Tongue (tissue), 1 donor: ENCODE measurements at regions not wholly inside any gene's neighbourhood (a gene's known extent, or its start where the extent isn't known, plus 50 kb on each side); places are given as distances from the start of the nearest gene placed in this dataset.
A peak's percentile ranks its signal among the peaks of the same experiment; 100 is the strongest.
"Not testable (repeated sequence)": the region's sequence is repeated elsewhere in the genome, so short reads cannot be mapped to it uniquely, and the experiment has no call there.

ENCODE experiments used
- DNase-seq: peaks from one replicate; pipeline ENCODE4 v3.0.0-alpha.2; 2015

- peak; percentile 2 for DNase-seq
These were observed 170.5 kb upstream of the NPSR1 start for GRCh38 chr7:34487391-34488115.

GRCh38 chr7:34488766-34489165 lies 169.3 kb upstream of the NPSR1 start:
- no peak for DNase-seq

- no peak for DNase-seq
These were observed 166.1 kb upstream of the NPSR1 start for GRCh38 chr7:34491899-34492298.

GRCh38 chr7:34493752-34494151 lies 164.3 kb upstream of the NPSR1 start:
- no peak for DNase-seq

GRCh38 chr7:34497153-34497777 lies 160.8 kb upstream of the NPSR1 start:
- DNase-seq = no peak

- DNase-seq = no peak
These were observed 156.9 kb upstream of the NPSR1 start for GRCh38 chr7:34501156-34501555.

GRCh38 chr7:34507191-34507590 lies 150.8 kb upstream of the NPSR1 start:
- no peak for DNase-seq

GRCh38 chr7:34523226-34523918 lies 134.6 kb upstream of the NPSR1 start:
- no peak for DNase-seq

GRCh38 chr7:34530259-34530658 lies 127.8 kb upstream of the NPSR1 start:
- DNase-seq = no peak

GRCh38 chr7:34539003-34539402 lies 119.0 kb upstream of the NPSR1 start:
- DNase-seq = no peak

GRCh38 chr7:34544621-34545020 lies 113.4 kb upstream of the NPSR1 start:
- peak; percentile 0 for DNase-seq

- no peak for DNase-seq
These were observed 107.0 kb upstream of the NPSR1 start for GRCh38 chr7:34550996-34551395.

GRCh38 chr7:34552502-34552901 lies 105.5 kb upstream of the NPSR1 start:
- DNase-seq = no peak

- DNase-seq = no peak
These were observed 100.0 kb upstream of the NPSR1 start for GRCh38 chr7:34558022-34558421.

GRCh38 chr7:34564091-34564490 lies 93.9 kb upstream of the NPSR1 start:
- no peak for DNase-seq

- no peak for DNase-seq
These were observed 90.1 kb upstream of the NPSR1 start for GRCh38 chr7:34567906-34568305.

GRCh38 chr7:34569975-34570699 lies 87.9 kb upstream of the NPSR1 start:
- DNase-seq = no peak

GRCh38 chr7:34575006-34575405 lies 83.0 kb upstream of the NPSR1 start:
- DNase-seq = no peak

- DNase-seq = not testable (repeated sequence)
These were observed 80.1 kb upstream of the NPSR1 start for GRCh38 chr7:34577934-34578333.

- not testable (repeated sequence) for DNase-seq
These were observed 76.3 kb upstream of the NPSR1 start for GRCh38 chr7:34581698-34582097.

GRCh38 chr7:34584526-34584925 lies 73.5 kb upstream of the NPSR1 start:
- DNase-seq = no peak

- DNase-seq = no peak
These were observed 61.1 kb upstream of the NPSR1 start for GRCh38 chr7:34596887-34597286.
